ENCODE measurements at regions not wholly inside any gene's neighbourhood (a gene's known extent, or its start where the extent isn't known, plus 50 kb on each side); places are given as distances from the start of the nearest gene placed in this dataset.

- no peaks in the 10 kb centered on the region for H4K20me1 ChIP-seq (ENCODE audit: insufficient read depth)
- H3K4me2 ChIP-seq (ENCODE audit: unreplicated experiment): no peak overlapping the region
- no peak for TF ChIP-seq EZH2phosphoT487 (IDR thresholded peaks at IDR 0.05; ENCODE audit: insufficient read depth, low read depth)
- TF ChIP-seq EZH2 (IDR thresholded peaks at IDR 0.05; ENCODE audit: insufficient read depth, poor library complexity, severe bottlenecking): no peak
- H2AFZ ChIP-seq: no peak overlapping the region
- H3K27me3 ChIP-seq (replicated peaks; ENCODE audit: insufficient read depth): no peaks in the 10 kb centered on the region
- H3K4me1 ChIP-seq (ENCODE audit: insufficient read depth): no peaks in the 10 kb centered on the region
- H3K4me3 ChIP-seq: no peak overlapping the region
- H3K9me2 ChIP-seq (ENCODE audit: insufficient read depth): no peaks in the 10 kb centered on the region
- WGBS, 2 experiments (ENCODE audit: low coverage in 1 of 2, low lambda C conversion rate in 2 of 2, missing lambda C conversion rate in 2 of 2): 80 to 88% methylated on average over 3 of the region's 3 CpGs
- no peaks in the 10 kb centered on the region for H3K36me3 ChIP-seq (ENCODE audit: low read depth)
- no peaks in the 10 kb centered on the region for H3K9me3 ChIP-seq (ENCODE audit: low read depth)
- no peaks in the 10 kb centered on the region for H3F3A ChIP-seq (ENCODE audit: insufficient read depth)
- H3K79me2 ChIP-seq (ENCODE audit: insufficient read depth): no peaks in the 10 kb centered on the region
- no peak overlapping the region for H3K27ac ChIP-seq
- DNase-seq: no peak
- in situ Hi-C loops (cut with MboI): no loop called here
- no peak overlapping the region for H3K9ac ChIP-seq
Measured at GRCh38 chr4:138925495-138925894, 90.1 kb upstream of the NOCT start.

GRCh38 chr4:138919094-138919936 is 96.3 kb upstream of the NOCT start:
- no peaks in the 10 kb centered on the region for H3K36me3 ChIP-seq (ENCODE audit: low read depth)
- no peaks in the 10 kb centered on the region for H3F3A ChIP-seq (ENCODE audit: insufficient read depth)
- no peaks in the 10 kb centered on the region for H3K4me1 ChIP-seq (ENCODE audit: insufficient read depth)
- 37 to 38% methylated on average over 27 of the region's 27 CpGs for WGBS, 2 experiments (ENCODE audit: low coverage in 1 of 2, low lambda C conversion rate in 2 of 2, missing lambda C conversion rate in 2 of 2)
- DNase-seq: peak; percentile 85
- peak overlapping the region; percentile 82 for H3K4me2 ChIP-seq (ENCODE audit: unreplicated experiment)
- no peaks in the 10 kb centered on the region for H3K9me2 ChIP-seq (ENCODE audit: insufficient read depth)
- in situ Hi-C loops (cut with MboI): no loop called here
- H3K9ac ChIP-seq: peak overlapping the region; percentile 38
- no peak overlapping the region for H3K27ac ChIP-seq
- H3K79me2 ChIP-seq (ENCODE audit: insufficient read depth): no peaks in the 10 kb centered on the region
- H4K20me1 ChIP-seq (ENCODE audit: insufficient read depth): no peaks in the 10 kb centered on the region
- no peaks in the 10 kb centered on the region for H3K9me3 ChIP-seq (ENCODE audit: low read depth)
- peak overlapping the region; percentile 57 for H3K4me3 ChIP-seq
- H2AFZ ChIP-seq: peak overlapping the region; percentile 70
- TF ChIP-seq EZH2 (IDR thresholded peaks at IDR 0.05; ENCODE audit: insufficient read depth, poor library complexity, severe bottlenecking) (no peak), EZH2phosphoT487 (IDR thresholded peaks at IDR 0.05; ENCODE audit: insufficient read depth, low read depth) (no peak)
- peaks cover 8% of the 10 kb centered on the region; the same call in 1 of the 2 replicates for H3K27me3 ChIP-seq (replicated peaks; ENCODE audit: insufficient read depth)

- in situ Hi-C loops (cut with MboI): no loop called here
- H3K4me3 ChIP-seq: no peak overlapping the region
- TF ChIP-seq EZH2phosphoT487 (IDR thresholded peaks at IDR 0.05; ENCODE audit: insufficient read depth, low read depth) (no peak), EZH2 (IDR thresholded peaks at IDR 0.05; ENCODE audit: insufficient read depth, poor library complexity, severe bottlenecking) (no peak)
- no peaks in the 10 kb centered on the region for H3K9me2 ChIP-seq (ENCODE audit: insufficient read depth)
- H3K36me3 ChIP-seq (ENCODE audit: low read depth): no peaks in the 10 kb centered on the region
- H3K27ac ChIP-seq: no peak overlapping the region
- H3K9ac ChIP-seq: no peak overlapping the region
- DNase-seq: no peak
- 78 to 79% methylated on average over 15 of the region's 15 CpGs for WGBS, 2 experiments (ENCODE audit: low coverage in 1 of 2, low lambda C conversion rate in 2 of 2, missing lambda C conversion rate in 2 of 2)
- H3F3A ChIP-seq (ENCODE audit: insufficient read depth): no peaks in the 10 kb centered on the region
- H2AFZ ChIP-seq: no peak overlapping the region
- H3K27me3 ChIP-seq (replicated peaks; ENCODE audit: insufficient read depth): peaks cover 8% of the 10 kb centered on the region; the same call in 1 of the 2 replicates
- H3K79me2 ChIP-seq (ENCODE audit: insufficient read depth): no peaks in the 10 kb centered on the region
- no peaks in the 10 kb centered on the region for H3K9me3 ChIP-seq (ENCODE audit: low read depth)
- H3K4me1 ChIP-seq (ENCODE audit: insufficient read depth): no peaks in the 10 kb centered on the region
- H4K20me1 ChIP-seq (ENCODE audit: insufficient read depth): no peaks in the 10 kb centered on the region
- H3K4me2 ChIP-seq (ENCODE audit: unreplicated experiment): no peak overlapping the region
Measured at GRCh38 chr4:138918169-138918869, 97.3 kb upstream of the NOCT start.

GRCh38 chr4:138916763-138917162 is 98.8 kb upstream of the NOCT start:
- peaks cover 8% of the 10 kb centered on the region; the same call in 1 of the 2 replicates for H3K27me3 ChIP-seq (replicated peaks; ENCODE audit: insufficient read depth)
- H3K4me1 ChIP-seq (ENCODE audit: insufficient read depth): no peaks in the 10 kb centered on the region
- DNase-seq: no peak
- H3F3A ChIP-seq (ENCODE audit: insufficient read depth): no peaks in the 10 kb centered on the region
- WGBS, 2 experiments (ENCODE audit: low coverage in 1 of 2, low lambda C conversion rate in 2 of 2, missing lambda C conversion rate in 2 of 2): 94% methylated on average over 1 of the region's 1 CpG
- no peak overlapping the region for H3K27ac ChIP-seq
- in situ Hi-C loops (cut with MboI): no loop called here
- TF ChIP-seq EZH2 (IDR thresholded peaks at IDR 0.05; ENCODE audit: insufficient read depth, poor library complexity, severe bottlenecking) (no peak), EZH2phosphoT487 (IDR thresholded peaks at IDR 0.05; ENCODE audit: insufficient read depth, low read depth) (no peak)
- H2AFZ ChIP-seq: no peak overlapping the region
- H3K4me2 ChIP-seq (ENCODE audit: unreplicated experiment): no peak overlapping the region
- H3K79me2 ChIP-seq (ENCODE audit: insufficient read depth): no peaks in the 10 kb centered on the region
- no peak overlapping the region for H3K9ac ChIP-seq
- H3K9me3 ChIP-seq (ENCODE audit: low read depth): no peaks in the 10 kb centered on the region
- no peaks in the 10 kb centered on the region for H3K36me3 ChIP-seq (ENCODE audit: low read depth)
- H4K20me1 ChIP-seq (ENCODE audit: insufficient read depth): no peaks in the 10 kb centered on the region
- no peaks in the 10 kb centered on the region for H3K9me2 ChIP-seq (ENCODE audit: insufficient read depth)
- H3K4me3 ChIP-seq: no peak overlapping the region

Data from GM23248 (cell line).